SK-N-SH (cell line): ENCODE measurements at regions not wholly inside any gene's neighbourhood (a gene's known extent, or its start where the extent isn't known, plus 50 kb on each side); places are given as distances from the start of the nearest gene placed in this dataset.
A peak's percentile ranks its signal among the peaks of the same experiment; 100 is the strongest.

Experiments used
- CTCF ChIA-PET: fragments of 300-600, 350-600 bp; formaldehyde crosslinking; extraction: SDS; loops from one replicate; lab custom pipeline; 2021; lab: Yijun Ruan, JAX
- POLR2A ChIA-PET: fragments of 350-600 bp; sonication (Branson Sonifier 250); formaldehyde crosslinking; extraction: SDS; loops from one replicate; lab custom pipeline; 2020; ENCODE audit warnings: antibody characterized with exemption, inconsistent platforms; lab: Yijun Ruan, JAX
- DNase-seq: peaks from one replicate; pipeline ENCODE4 v3.0.0; 2012
- H2AFZ ChIP-seq: fragments of 200-600 bp; sonication (generic); 2 replicates; pipeline ENCODE4 v1.8.1; 2016; ENCODE audit warnings: antibody characterized with exemption, mild to moderate bottlenecking, low read depth
- H3F3A ChIP-seq: fragments of 200-600 bp; sonication (generic); replicated peaks from 2 replicates; pipeline ENCODE3; 2016; ENCODE audit warnings: antibody characterized with exemption, mild to moderate bottlenecking; ENCODE audit not compliant: insufficient read depth
- H3K27ac ChIP-seq, 2 experiments: fragments of 200-500 bp in 1 of 2; fragments of 200-600 bp in 1 of 2; sonication (Bioruptor generic) in 1 of 2; sonication (generic), shearing (Covaris generic) in 1 of 2; 2 replicates each; pipeline versions ENCODE4 v1.5.1 to v1.6.1; 2014 to 2016; ENCODE audit warnings: low read depth in 2 of 2, inconsistent platforms in 1 of 2, low read length in 1 of 2, mild to moderate bottlenecking in 1 of 2, mixed read lengths in 1 of 2
- H3K27me3 ChIP-seq: fragments of 200-600 bp; sonication (generic), shearing (Covaris generic); 2 replicates; pipeline ENCODE4 v1.6.1; 2016; ENCODE audit warnings: mixed run types; ENCODE audit not compliant: insufficient read depth
- H3K36me3 ChIP-seq, 2 experiments: fragments of 200-500 bp in 1 of 2; fragments of 200-600 bp in 1 of 2; sonication (Bioruptor generic) in 1 of 2; sonication (generic) in 1 of 2; replicated peaks in 1 of 2; 2 replicates each; pipeline versions ENCODE3 to v1.5.1; 2014 to 2016; ENCODE audit warnings: low read length in 1 of 2, mild to moderate bottlenecking in 1 of 2; ENCODE audit not compliant: insufficient read depth in 2 of 2, control insufficient read depth in 1 of 2
- H3K4me1 ChIP-seq, 2 experiments: fragments of 200-500 bp in 1 of 2; fragments of 200-600 bp in 1 of 2; sonication (Bioruptor generic) in 1 of 2; sonication (generic), shearing (Covaris generic) in 1 of 2; 2 replicates each; pipeline versions ENCODE4 v1.5.1 to v1.6.1; 2014 to 2016; ENCODE audit warnings: low read depth in 1 of 2, low read length in 1 of 2, mixed run types in 1 of 2; ENCODE audit not compliant: insufficient read depth in 2 of 2, control insufficient read depth in 1 of 2
- H3K4me2 ChIP-seq: fragments of 200-600 bp; sonication (generic), shearing (Covaris generic); 2 replicates; pipeline ENCODE4 v1.6.1; 2017; ENCODE audit warnings: mixed run types
- H3K4me3 ChIP-seq, 2 experiments: fragments of 200-500 bp in 1 of 2; fragments of 200-600 bp in 1 of 2; sonication (Bioruptor generic) in 1 of 2; sonication (generic), shearing (Covaris generic) in 1 of 2; 2 replicates each; pipeline versions ENCODE4 v1.5.1 to v1.8.1; 2014 to 2016; ENCODE audit warnings: low read depth in 2 of 2, inconsistent platforms in 1 of 2, low read length in 1 of 2, mild to moderate bottlenecking in 1 of 2, mixed read lengths in 1 of 2, moderate library complexity in 1 of 2
- H3K79me2 ChIP-seq: fragments of 200-600 bp; sonication (generic); 2 replicates; pipeline ENCODE4 v1.8.1; 2017; ENCODE audit warnings: mild to moderate bottlenecking; ENCODE audit not compliant: insufficient read depth
- H3K9ac ChIP-seq: fragments of 200-600 bp; sonication (generic); 2 replicates; pipeline ENCODE4 v1.6.1; 2017; ENCODE audit warnings: mixed run types
- H3K9me2 ChIP-seq: fragments of 200-600 bp; sonication (generic); 2 replicates; pipeline ENCODE4 v1.6.1; 2017; ENCODE audit warnings: mixed run types
- H3K9me3 ChIP-seq: fragments of 200-600 bp; sonication (generic); 2 replicates; pipeline ENCODE4 v1.6.1; 2017; ENCODE audit warnings: mixed run types, mild to moderate bottlenecking, moderate library complexity
- H4K20me1 ChIP-seq: fragments of 200-600 bp; sonication (generic); 2 replicates; pipeline ENCODE4 v1.6.1; 2017; ENCODE audit warnings: mild to moderate bottlenecking, mixed run types; ENCODE audit not compliant: insufficient read depth
- CHD2 ChIP-seq: fragments of 150-350 bp; IDR thresholded peaks from 2 replicates; pipeline ENCODE4 v1.6.1; 2018; ENCODE audit warnings: low read length; ENCODE audit not compliant: partially characterized antibody
- ELF1 ChIP-seq: IDR thresholded peaks from 2 replicates; pipeline ENCODE4 v1.4.0; 2012
- EP300 ChIP-seq, 2 experiments: IDR thresholded peaks; 2 replicates each; pipeline versions ENCODE4 v1.4.0 to v1.6.1; 2012; ENCODE audit warnings: borderline replicate concordance in 1 of 2, low read depth in 1 of 2, low read length in 1 of 2
- EZH2phosphoT487 ChIP-seq: fragments of 200-600 bp; sonication (generic); IDR thresholded peaks from 2 replicates; pipeline ENCODE4 v1.6.1; 2017; ENCODE audit warnings: low read depth, mixed run types, mild to moderate bottlenecking, antibody characterized with exemption, moderate library complexity, borderline replicate concordance
- FOSL2 ChIP-seq: IDR thresholded peaks from 2 replicates; pipeline ENCODE4 v1.4.0; 2012; ENCODE audit warnings: low read depth, mild to moderate bottlenecking, moderate library complexity, borderline replicate concordance
- FOXJ3 ChIP-seq: sonication (generic); formaldehyde crosslinking; IDR thresholded peaks from 2 replicates; pipeline ENCODE4 v1.5.1; 2020; ENCODE audit warnings: mild to moderate bottlenecking, missing genetic modification reagents
- FOXM1 ChIP-seq: IDR thresholded peaks from 2 replicates; pipeline ENCODE4 v1.4.0; 2012; ENCODE audit warnings: low read depth, mild to moderate bottlenecking
- MEF2A ChIP-seq: IDR thresholded peaks from 2 replicates; pipeline ENCODE4 v1.4.0; 2012; ENCODE audit warnings: low read depth, borderline replicate concordance
- MXI1 ChIP-seq: IDR thresholded peaks from 2 replicates; pipeline ENCODE4 v1.6.1; 2012; ENCODE audit warnings: mild to moderate bottlenecking, low read depth, low read length, improper control_type of control experiment
- RAD21 ChIP-seq: IDR thresholded peaks from 2 replicates; pipeline ENCODE4 v1.6.1; 2012; ENCODE audit warnings: mild to moderate bottlenecking, low read length
- RFX5 ChIP-seq: IDR thresholded peaks from 2 replicates; pipeline ENCODE4 v1.6.1; 2012; ENCODE audit warnings: mild to moderate bottlenecking, improper control_type of control experiment, low read length
- TAF1 ChIP-seq: IDR thresholded peaks from 2 replicates; pipeline ENCODE4 v1.6.1; 2012; ENCODE audit warnings: low read depth, mild to moderate bottlenecking, low read length, moderate library complexity, borderline replicate concordance
- TEAD4 ChIP-seq: IDR thresholded peaks from 2 replicates; pipeline ENCODE4 v1.4.0; 2012; ENCODE audit warnings: mild to moderate bottlenecking, borderline replicate concordance; ENCODE audit not compliant: insufficient read depth
- WGBS: methylation state at CpG from one replicate; pipeline ENCODE4 v1.1.6; 2017; ENCODE audit warnings: low lambda C conversion rate; 5-methylcytosine and 5-hydroxymethylcytosine counted together
- TF ChIP-seq, protein P1 (sequence below): fragments of 200-600 bp; sonication (generic); IDR thresholded peaks from 2 replicates; pipeline ENCODE4 v1.6.1; 2017; ENCODE audit warnings: antibody characterized with exemption, mild to moderate bottlenecking, moderate library complexity
- TF ChIP-seq, protein P2 (sequence below): IDR thresholded peaks from 2 replicates; pipeline ENCODE4 v1.6.1; 2012; ENCODE audit warnings: mild to moderate bottlenecking, low read depth, low read length, moderate library complexity
- TF ChIP-seq, protein P3 (sequence below): IDR thresholded peaks from 2 replicates; pipeline ENCODE4; 2012
- TF ChIP-seq, protein P4 (sequence below): IDR thresholded peaks from 2 replicates; pipeline ENCODE4 v1.4.0; 2012; ENCODE audit warnings: low read depth, borderline replicate concordance

DNA sequence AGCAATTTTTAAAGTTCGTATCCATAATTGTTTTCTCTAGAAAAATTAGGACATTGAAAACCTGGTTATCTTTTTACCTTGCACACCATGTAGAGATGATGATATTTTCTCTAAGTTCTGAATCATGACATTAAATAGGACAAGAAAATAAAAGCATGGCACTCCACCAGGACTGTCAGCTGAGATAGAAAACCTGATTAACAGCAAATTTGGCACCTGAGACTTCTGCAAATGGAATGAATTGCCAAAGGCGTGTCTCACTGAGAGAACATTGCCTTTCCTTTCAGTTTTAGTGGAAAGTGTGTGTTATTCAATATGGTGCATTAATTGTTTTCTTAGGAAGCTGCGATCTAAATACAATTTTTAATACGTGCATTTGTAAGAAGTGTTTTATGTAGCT is 164.7 kb downstream of the LRRC30 start (continued):
- TF ChIP-seq, protein P1, sequence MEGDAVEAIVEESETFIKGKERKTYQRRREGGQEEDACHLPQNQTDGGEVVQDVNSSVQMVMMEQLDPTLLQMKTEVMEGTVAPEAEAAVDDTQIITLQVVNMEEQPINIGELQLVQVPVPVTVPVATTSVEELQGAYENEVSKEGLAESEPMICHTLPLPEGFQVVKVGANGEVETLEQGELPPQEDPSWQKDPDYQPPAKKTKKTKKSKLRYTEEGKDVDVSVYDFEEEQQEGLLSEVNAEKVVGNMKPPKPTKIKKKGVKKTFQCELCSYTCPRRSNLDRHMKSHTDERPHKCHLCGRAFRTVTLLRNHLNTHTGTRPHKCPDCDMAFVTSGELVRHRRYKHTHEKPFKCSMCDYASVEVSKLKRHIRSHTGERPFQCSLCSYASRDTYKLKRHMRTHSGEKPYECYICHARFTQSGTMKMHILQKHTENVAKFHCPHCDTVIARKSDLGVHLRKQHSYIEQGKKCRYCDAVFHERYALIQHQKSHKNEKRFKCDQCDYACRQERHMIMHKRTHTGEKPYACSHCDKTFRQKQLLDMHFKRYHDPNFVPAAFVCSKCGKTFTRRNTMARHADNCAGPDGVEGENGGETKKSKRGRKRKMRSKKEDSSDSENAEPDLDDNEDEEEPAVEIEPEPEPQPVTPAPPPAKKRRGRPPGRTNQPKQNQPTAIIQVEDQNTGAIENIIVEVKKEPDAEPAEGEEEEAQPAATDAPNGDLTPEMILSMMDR = no peak
- TF ChIP-seq, protein P2, sequence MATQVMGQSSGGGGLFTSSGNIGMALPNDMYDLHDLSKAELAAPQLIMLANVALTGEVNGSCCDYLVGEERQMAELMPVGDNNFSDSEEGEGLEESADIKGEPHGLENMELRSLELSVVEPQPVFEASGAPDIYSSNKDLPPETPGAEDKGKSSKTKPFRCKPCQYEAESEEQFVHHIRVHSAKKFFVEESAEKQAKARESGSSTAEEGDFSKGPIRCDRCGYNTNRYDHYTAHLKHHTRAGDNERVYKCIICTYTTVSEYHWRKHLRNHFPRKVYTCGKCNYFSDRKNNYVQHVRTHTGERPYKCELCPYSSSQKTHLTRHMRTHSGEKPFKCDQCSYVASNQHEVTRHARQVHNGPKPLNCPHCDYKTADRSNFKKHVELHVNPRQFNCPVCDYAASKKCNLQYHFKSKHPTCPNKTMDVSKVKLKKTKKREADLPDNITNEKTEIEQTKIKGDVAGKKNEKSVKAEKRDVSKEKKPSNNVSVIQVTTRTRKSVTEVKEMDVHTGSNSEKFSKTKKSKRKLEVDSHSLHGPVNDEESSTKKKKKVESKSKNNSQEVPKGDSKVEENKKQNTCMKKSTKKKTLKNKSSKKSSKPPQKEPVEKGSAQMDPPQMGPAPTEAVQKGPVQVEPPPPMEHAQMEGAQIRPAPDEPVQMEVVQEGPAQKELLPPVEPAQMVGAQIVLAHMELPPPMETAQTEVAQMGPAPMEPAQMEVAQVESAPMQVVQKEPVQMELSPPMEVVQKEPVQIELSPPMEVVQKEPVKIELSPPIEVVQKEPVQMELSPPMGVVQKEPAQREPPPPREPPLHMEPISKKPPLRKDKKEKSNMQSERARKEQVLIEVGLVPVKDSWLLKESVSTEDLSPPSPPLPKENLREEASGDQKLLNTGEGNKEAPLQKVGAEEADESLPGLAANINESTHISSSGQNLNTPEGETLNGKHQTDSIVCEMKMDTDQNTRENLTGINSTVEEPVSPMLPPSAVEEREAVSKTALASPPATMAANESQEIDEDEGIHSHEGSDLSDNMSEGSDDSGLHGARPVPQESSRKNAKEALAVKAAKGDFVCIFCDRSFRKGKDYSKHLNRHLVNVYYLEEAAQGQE = no peak
- TF ChIP-seq RAD21 = no peak
- TF ChIP-seq FOSL2 = no peak
- TF ChIP-seq EZH2phosphoT487 = no peak
- TF ChIP-seq RFX5 = no peak
- TF ChIP-seq CHD2 = peak; percentile 61
- TF ChIP-seq TAF1 = no peak
- no peak for TF ChIP-seq TEAD4
- TF ChIP-seq MXI1 = peak; percentile 37; the same call in 1 of the 2 replicates
- TF ChIP-seq FOXJ3 = no peak
- peak in 1 of 2 experiments; percentile 68; a peak in 2 of 4 replicates for TF ChIP-seq EP300 (IDR thresholded peaks at IDR 0.05; ENCODE audit: borderline replicate concordance in 1 of 2, low read depth in 1 of 2, low read length in 1 of 2)
- no peak for TF ChIP-seq FOXM1
- TF ChIP-seq, all 33 proteins: peak for 5

- H3K4me1 ChIP-seq = no peaks in the 10 kb centered on the region; a peak in 1 of 4 replicates
- H3K9me2 ChIP-seq = no peaks in the 10 kb centered on the region
- no peak overlapping the region for H3K9ac ChIP-seq
- no peak for DNase-seq
- 20% methylated on average over 3 of the region's 3 CpGs for WGBS
- no peaks in the 10 kb centered on the region for H3F3A ChIP-seq
- no peak overlapping the region for H2AFZ ChIP-seq
- no peaks in the 10 kb centered on the region for H3K36me3 ChIP-seq
- POLR2A ChIA-PET = no interaction called here
- no peaks in the 10 kb centered on the region for H4K20me1 ChIP-seq
- no peak overlapping the region for H3K4me3 ChIP-seq
- no peaks in the 10 kb centered on the region for H3K79me2 ChIP-seq
- CTCF ChIA-PET = no interaction called here
- no peaks in the 10 kb centered on the region for H3K27me3 ChIP-seq
- no peak overlapping the region for H3K4me2 ChIP-seq
- H3K27ac ChIP-seq = no peak overlapping the region
- H3K9me3 ChIP-seq = no peaks in the 10 kb centered on the region
- TF ChIP-seq EZH2phosphoT487 (no peak), MEF2A (no peak), FOXM1 (no peak), MXI1 (no peak), FOSL2 (no peak), ELF1 (no peak)
- TF ChIP-seq, protein P3, sequence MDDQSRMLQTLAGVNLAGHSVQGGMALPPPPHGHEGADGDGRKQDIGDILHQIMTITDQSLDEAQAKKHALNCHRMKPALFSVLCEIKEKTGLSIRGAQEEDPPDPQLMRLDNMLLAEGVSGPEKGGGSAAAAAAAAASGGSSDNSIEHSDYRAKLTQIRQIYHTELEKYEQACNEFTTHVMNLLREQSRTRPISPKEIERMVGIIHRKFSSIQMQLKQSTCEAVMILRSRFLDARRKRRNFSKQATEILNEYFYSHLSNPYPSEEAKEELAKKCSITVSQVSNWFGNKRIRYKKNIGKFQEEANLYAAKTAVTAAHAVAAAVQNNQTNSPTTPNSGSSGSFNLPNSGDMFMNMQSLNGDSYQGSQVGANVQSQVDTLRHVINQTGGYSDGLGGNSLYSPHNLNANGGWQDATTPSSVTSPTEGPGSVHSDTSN = no peak
- TF ChIP-seq, protein P4, sequence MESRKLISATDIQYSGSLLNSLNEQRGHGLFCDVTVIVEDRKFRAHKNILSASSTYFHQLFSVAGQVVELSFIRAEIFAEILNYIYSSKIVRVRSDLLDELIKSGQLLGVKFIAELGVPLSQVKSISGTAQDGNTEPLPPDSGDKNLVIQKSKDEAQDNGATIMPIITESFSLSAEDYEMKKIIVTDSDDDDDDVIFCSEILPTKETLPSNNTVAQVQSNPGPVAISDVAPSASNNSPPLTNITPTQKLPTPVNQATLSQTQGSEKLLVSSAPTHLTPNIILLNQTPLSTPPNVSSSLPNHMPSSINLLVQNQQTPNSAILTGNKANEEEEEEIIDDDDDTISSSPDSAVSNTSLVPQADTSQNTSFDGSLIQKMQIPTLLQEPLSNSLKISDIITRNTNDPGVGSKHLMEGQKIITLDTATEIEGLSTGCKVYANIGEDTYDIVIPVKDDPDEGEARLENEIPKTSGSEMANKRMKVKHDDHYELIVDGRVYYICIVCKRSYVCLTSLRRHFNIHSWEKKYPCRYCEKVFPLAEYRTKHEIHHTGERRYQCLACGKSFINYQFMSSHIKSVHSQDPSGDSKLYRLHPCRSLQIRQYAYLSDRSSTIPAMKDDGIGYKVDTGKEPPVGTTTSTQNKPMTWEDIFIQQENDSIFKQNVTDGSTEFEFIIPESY = no peak
- TF ChIP-seq, protein P2 = no peak
These were observed 153.2 kb upstream of the PTPRM start for GRCh38 chr18:7413906-7414305.
